ENCODE measurements at regions not wholly inside any gene's neighbourhood (a gene's known extent, or its start where the extent isn't known, plus 50 kb on each side); places are given as distances from the start of the nearest gene placed in this dataset.

DNA sequence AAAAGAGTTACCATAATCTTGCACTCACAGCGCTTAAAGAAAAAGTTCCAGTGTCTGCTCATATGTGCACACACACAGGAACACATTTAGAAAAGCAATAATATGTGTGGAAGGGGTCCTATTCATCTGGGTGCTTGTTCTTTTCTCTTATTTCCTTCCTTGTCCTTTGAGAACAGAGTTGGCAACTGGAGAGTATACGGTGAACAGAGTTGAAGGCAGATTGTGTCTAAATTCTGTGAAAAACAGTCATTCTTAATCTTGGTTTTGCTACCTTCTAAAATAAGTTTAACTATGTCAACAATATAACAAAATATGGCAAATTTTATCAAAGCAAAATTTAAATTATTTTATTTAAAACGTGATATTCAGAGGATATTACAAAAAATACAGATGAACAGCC, 365.1 kb upstream of the NOCT start:
- Histone ChIP-seq H3K9me3 (ENCODE audit: control insufficient read depth, low read depth, low read length) (no peaks in the 10 kb centered on the region), H3K27me3 (ENCODE audit: control insufficient read depth, extremely low read depth, insufficient read depth, low read length) (no peaks in the 10 kb centered on the region), H3K27ac (ENCODE audit: control insufficient read depth, insufficient read depth, low read length) (no peak overlapping the region), H3K4me1 (ENCODE audit: control insufficient read depth, extremely low read depth, insufficient read depth, low read length) (no peaks in the 10 kb centered on the region), H4K20me1 (ENCODE audit: control insufficient read depth, extremely low read depth, insufficient read depth, low read length) (no peaks in the 10 kb centered on the region), H3K4me3 (ENCODE audit: control insufficient read depth in 2 of 3, extremely low read depth in 1 of 3, insufficient read depth in 2 of 3, low read depth in 1 of 3, low read length in 3 of 3) (no peak overlapping the region), H3K9me1 (ENCODE audit: control insufficient read depth, extremely low read depth, insufficient read depth, low read length) (no peaks in the 10 kb centered on the region), H3K9ac (ENCODE audit: control insufficient read depth, extremely low read depth, insufficient read depth, low read length) (no peak overlapping the region), H3K4me2 (ENCODE audit: control insufficient read depth, extremely low read depth, insufficient read depth, low read depth, low read length) (no peak overlapping the region), H3K79me2 (ENCODE audit: control insufficient read depth, insufficient read depth, low read length) (no peaks in the 10 kb centered on the region), H3K36me3 (ENCODE audit: control insufficient read depth in 2 of 2, extremely low read depth in 1 of 2, insufficient read depth in 2 of 2, low read length in 2 of 2) (no peaks in the 10 kb centered on the region), H2AFZ (ENCODE audit: control insufficient read depth, low read length) (no peak overlapping the region)
- FAIRE-seq, result no peak
- DNase-seq (ENCODE audit: low read depth, low spot score), result no peak
- TF ChIP-seq EZH2 (IDR thresholded peaks at IDR 0.05; ENCODE audit: low read length), result no peak
- TF ChIP-seq, protein P1, sequence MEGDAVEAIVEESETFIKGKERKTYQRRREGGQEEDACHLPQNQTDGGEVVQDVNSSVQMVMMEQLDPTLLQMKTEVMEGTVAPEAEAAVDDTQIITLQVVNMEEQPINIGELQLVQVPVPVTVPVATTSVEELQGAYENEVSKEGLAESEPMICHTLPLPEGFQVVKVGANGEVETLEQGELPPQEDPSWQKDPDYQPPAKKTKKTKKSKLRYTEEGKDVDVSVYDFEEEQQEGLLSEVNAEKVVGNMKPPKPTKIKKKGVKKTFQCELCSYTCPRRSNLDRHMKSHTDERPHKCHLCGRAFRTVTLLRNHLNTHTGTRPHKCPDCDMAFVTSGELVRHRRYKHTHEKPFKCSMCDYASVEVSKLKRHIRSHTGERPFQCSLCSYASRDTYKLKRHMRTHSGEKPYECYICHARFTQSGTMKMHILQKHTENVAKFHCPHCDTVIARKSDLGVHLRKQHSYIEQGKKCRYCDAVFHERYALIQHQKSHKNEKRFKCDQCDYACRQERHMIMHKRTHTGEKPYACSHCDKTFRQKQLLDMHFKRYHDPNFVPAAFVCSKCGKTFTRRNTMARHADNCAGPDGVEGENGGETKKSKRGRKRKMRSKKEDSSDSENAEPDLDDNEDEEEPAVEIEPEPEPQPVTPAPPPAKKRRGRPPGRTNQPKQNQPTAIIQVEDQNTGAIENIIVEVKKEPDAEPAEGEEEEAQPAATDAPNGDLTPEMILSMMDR (optimal IDR thresholded peaks at IDR 0.05 in 1 of 3, IDR thresholded peaks at IDR 0.05 in 1 of 3, conservative IDR thresholded peaks at IDR 0.05 in 1 of 3; ENCODE audit: extremely low read depth in 1 of 3, insufficient read depth in 2 of 3, low read length in 3 of 3), result no peak
- dilution Hi-C loops (cut with MboI; ENCODE audit: extremely low pct_ligation_motif_present, low sequenced_read_pairs), result no loop called here

DNA sequence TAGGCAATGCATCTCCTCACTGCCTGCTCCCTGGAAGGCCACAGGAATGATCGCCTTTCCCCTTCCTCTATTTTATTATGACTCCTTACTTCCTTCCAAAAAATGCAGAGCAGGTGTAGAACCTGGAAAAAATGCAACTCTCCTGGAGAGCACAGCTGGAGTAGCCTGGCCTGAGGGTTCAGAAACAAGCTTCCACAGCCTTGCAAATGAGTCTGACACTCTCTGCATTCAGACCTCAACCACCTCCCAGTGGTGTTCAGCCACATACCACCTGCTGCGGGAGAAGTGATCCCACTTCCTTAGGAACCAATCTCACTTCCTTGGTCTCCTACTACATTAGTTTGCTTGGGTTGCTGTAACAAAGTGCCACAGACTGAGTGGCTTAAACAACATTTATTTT, 368.1 kb upstream of the NOCT start:
- H3K79me2 ChIP-seq (ENCODE audit: control insufficient read depth, insufficient read depth, low read length), result no peaks in the 10 kb centered on the region
- DNase-seq (ENCODE audit: low read depth, low spot score) (no peak), FAIRE-seq (no peak)
- H3K4me3 ChIP-seq (ENCODE audit: control insufficient read depth in 2 of 3, extremely low read depth in 1 of 3, insufficient read depth in 2 of 3, low read depth in 1 of 3, low read length in 3 of 3), result no peak overlapping the region
- H3K36me3 ChIP-seq (ENCODE audit: control insufficient read depth in 2 of 2, extremely low read depth in 1 of 2, insufficient read depth in 2 of 2, low read length in 2 of 2), result no peaks in the 10 kb centered on the region
- no peak overlapping the region for H3K27ac ChIP-seq (ENCODE audit: control insufficient read depth, insufficient read depth, low read length)
- no peaks in the 10 kb centered on the region for H3K4me1 ChIP-seq (ENCODE audit: control insufficient read depth, extremely low read depth, insufficient read depth, low read length)
- no peak overlapping the region for H3K9ac ChIP-seq (ENCODE audit: control insufficient read depth, extremely low read depth, insufficient read depth, low read length)
- TF ChIP-seq, protein P1 (optimal IDR thresholded peaks at IDR 0.05 in 1 of 3, IDR thresholded peaks at IDR 0.05 in 1 of 3, conservative IDR thresholded peaks at IDR 0.05 in 1 of 3; ENCODE audit: extremely low read depth in 1 of 3, insufficient read depth in 2 of 3, low read length in 3 of 3), result no peak
- TF ChIP-seq EZH2 (IDR thresholded peaks at IDR 0.05; ENCODE audit: low read length), result no peak
- dilution Hi-C loops (cut with MboI; ENCODE audit: extremely low pct_ligation_motif_present, low sequenced_read_pairs), result no loop called here
- H3K9me1 ChIP-seq (ENCODE audit: control insufficient read depth, extremely low read depth, insufficient read depth, low read length), result no peaks in the 10 kb centered on the region
- no peaks in the 10 kb centered on the region for H3K9me3 ChIP-seq (ENCODE audit: control insufficient read depth, low read depth, low read length)
- H3K4me2 ChIP-seq (ENCODE audit: control insufficient read depth, extremely low read depth, insufficient read depth, low read depth, low read length), result no peak overlapping the region
- H3K27me3 ChIP-seq (ENCODE audit: control insufficient read depth, extremely low read depth, insufficient read depth, low read length), result no peaks in the 10 kb centered on the region
- no peaks in the 10 kb centered on the region for H4K20me1 ChIP-seq (ENCODE audit: control insufficient read depth, extremely low read depth, insufficient read depth, low read length)
- no peak overlapping the region for H2AFZ ChIP-seq (ENCODE audit: control insufficient read depth, low read length)
